GM23248 (cell line): ENCODE measurements at regions not wholly inside any gene's neighbourhood (a gene's known extent, or its start where the extent isn't known, plus 50 kb on each side); places are given as distances from the start of the nearest gene placed in this dataset.

ENCODE experiments used
- EZH2 ChIP-seq: fragments of 200-600 bp; sonication (generic); IDR thresholded peaks from 2 replicates; pipeline ENCODE4 v1.6.1; 2018; ENCODE audit warnings: antibody characterized with exemption, mild to moderate bottlenecking; ENCODE audit not compliant: insufficient read depth, poor library complexity, severe bottlenecking
- EZH2phosphoT487 ChIP-seq: fragments of 200-600 bp; sonication (generic); IDR thresholded peaks from 2 replicates; pipeline ENCODE4 v1.6.1; 2018; ENCODE audit warnings: antibody characterized with exemption, moderate library complexity, mild to moderate bottlenecking, low read depth; ENCODE audit not compliant: insufficient read depth

DNA sequence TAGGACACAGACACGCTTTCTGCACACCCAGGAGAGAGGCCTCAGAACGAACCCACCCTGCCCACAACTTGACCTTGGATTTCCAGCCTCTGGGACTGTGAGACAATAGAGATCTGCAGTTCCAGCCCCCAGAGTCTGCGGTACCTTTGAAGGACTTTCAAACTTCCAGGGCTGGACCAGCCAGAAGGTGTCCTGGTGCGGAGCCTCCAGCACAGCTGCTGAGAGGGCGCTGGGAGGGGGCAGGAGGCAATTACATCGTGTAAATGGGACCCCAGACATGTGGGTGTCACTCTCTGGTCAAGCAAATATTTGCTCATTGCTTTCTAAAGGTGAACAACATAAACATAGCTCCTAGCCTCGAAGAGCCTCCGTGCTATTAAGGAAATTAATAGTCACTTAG is 58.7 kb upstream of the ACTRT2 start:
- TF ChIP-seq EZH2 (no peak), EZH2phosphoT487 (no peak)
